H1 (cell line): ENCODE measurements at regions not wholly inside any gene's neighbourhood (a gene's known extent, or its start where the extent isn't known, plus 50 kb on each side); places are given as distances from the start of the nearest gene placed in this dataset.

Experiments
- ASH2L ChIP-seq: fragments of 200-600, 300-600 bp; sonication (generic); IDR thresholded peaks from one replicate; pipeline ENCODE4 v1.7.1; 2017; ENCODE audit warnings: low read length
- CTBP2 ChIP-seq: IDR thresholded peaks from 2 replicates; pipeline ENCODE4 v1.7.0; 2011; ENCODE audit warnings: borderline replicate concordance, mild to moderate bottlenecking, moderate library complexity, mixed read lengths, low read length; ENCODE audit not compliant: insufficient read depth, insufficient read length
- SP1 ChIP-seq: IDR thresholded peaks from 2 replicates; pipeline ENCODE4 v1.6.1; 2011; ENCODE audit warnings: low read depth, low read length
- TAF7 ChIP-seq: optimal IDR thresholded peaks from 2 replicates; pipeline ENCODE3; 2011; ENCODE audit warnings: low read depth, mild to moderate bottlenecking, inconsistent platforms, low read length, moderate library complexity, borderline replicate concordance

- TF ChIP-seq TAF7 (no peak), ASH2L (no peak), CTBP2 (no peak), SP1 (no peak)
Observed at GRCh38 chr13:83167203-83167602, 715.1 kb downstream of the SLITRK1 start (continued).
